ENCODE measurements at regions not wholly inside any gene's neighbourhood (a gene's known extent, or its start where the extent isn't known, plus 50 kb on each side); places are given as distances from the start of the nearest gene placed in this dataset.
A peak's percentile ranks its signal among the peaks of the same experiment; 100 is the strongest.

DNA sequence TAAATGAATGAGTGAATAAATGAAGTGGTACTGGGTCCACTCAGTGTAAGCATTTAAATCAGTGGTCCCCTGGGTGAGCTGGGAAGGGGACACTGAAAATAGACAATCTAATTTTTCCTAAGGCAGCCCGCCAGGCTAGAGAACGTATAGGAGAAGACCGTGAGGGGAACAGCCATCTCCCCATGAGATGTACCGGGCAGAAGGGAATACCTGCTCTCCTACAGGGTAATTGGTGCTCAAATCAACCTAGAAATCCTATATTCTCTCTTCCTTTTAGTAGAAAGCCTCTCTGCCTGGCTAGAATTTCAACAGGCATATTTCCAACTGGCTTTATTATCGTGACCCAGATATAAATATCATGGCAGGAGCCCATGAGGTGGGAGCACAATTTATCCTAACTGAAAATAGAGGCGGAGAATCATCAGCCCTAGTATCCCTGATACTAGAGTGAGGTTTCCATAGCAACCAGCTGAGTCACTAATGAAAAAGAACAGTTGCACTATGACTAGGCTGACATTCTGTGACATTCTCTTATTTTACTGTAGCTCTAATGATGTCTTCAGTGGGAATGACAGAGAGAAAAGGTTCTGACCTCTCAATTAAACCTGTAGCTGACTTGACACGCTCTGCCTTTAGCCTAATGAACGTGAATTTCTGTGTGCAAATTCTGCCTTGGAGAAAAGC, 96.5 kb upstream of the CAST start:
- Histone ChIP-seq H3K9me3 (ENCODE audit: control insufficient read depth in 2 of 3, low read length in 3 of 3) (no peaks in the 10 kb centered on the region), H3K27ac (ENCODE audit: low read depth, low read length) (no peak overlapping the region), H3K4me1 (ENCODE audit: control insufficient read depth in 2 of 2, insufficient read depth in 2 of 2, low read length in 2 of 2) (peaks cover 0 to 3% of the 10 kb centered on the region in 2 donors), H3K36me3 (ENCODE audit: control insufficient read depth in 2 of 3, insufficient read depth in 3 of 3, low read length in 3 of 3) (no peaks in the 10 kb centered on the region), H3K27me3 (ENCODE audit: control insufficient read depth in 2 of 2, insufficient read depth in 2 of 2, low read length in 2 of 2) (no peaks in the 10 kb centered on the region), H3K4me3 (ENCODE audit: low read length) (no peak overlapping the region)
- Mint-ChIP-seq H3K36me3 (no peaks in the 10 kb centered on the region), H3K9me3 (peaks cover 0 to 3% (median 0%) of the 10 kb centered on the region in 11 donors), H3K27me3 (peaks cover 0 to 21% (median 5%) of the 10 kb centered on the region in 5 donors), H3K4me3 (no peak overlapping the region), H3K27ac (no peak overlapping the region), H3K4me1 (peaks cover 4 to 14% (median 9%) of the 10 kb centered on the region in 7 donors)
- intact Hi-C loops (cut with micrococcal nuclease) = no loop called here
- CTCF ChIA-PET = no interaction called here
- ATAC-seq = no peak
- no peak for DNase-seq
- POLR2A ChIA-PET = no interaction called here

DNA sequence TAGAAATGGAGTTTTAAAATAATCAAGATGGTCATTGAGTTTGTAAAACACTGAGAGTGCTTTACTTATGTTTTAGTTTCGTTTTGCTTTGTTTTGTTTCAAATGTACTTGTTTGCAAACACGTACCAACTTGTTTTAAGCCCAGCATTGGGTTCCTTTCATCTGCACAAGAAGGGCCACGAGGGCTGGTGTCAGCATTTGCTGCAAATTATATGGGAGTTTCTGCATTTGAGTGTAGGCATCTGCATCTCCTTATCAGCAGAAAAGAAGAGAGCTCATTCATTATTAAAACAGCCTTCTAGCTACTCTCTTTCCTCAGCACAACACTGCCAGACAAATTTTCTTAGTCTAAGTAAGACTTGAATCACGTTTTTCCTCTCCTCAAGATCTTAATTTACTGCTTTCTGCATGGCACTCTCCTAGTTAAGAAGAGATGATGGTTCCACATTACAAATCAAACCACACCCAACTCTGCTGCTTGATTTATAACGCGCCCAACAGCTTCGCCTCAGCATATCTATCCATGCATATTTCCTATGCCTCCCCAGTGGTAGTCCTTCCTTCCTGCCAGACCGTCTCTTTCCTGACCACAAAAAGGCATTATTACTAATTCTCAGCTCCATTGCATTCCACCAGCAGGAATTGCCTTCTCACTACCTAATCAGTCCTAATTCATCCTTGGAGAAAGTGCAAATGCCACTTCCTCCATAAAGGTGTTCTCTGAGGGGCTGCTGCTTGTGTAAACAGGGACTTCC, 95.2 kb upstream of the CAST start:
- ChIA-PET CTCF (no interaction called here), POLR2A (no interaction called here)
- H3K36me3 Mint-ChIP-seq = no peaks in the 10 kb centered on the region
- H3K27ac Mint-ChIP-seq = no peak overlapping the region
- Histone ChIP-seq H3K27me3 (ENCODE audit: control insufficient read depth in 2 of 2, insufficient read depth in 2 of 2, low read length in 2 of 2) (no peaks in the 10 kb centered on the region), H3K27ac (ENCODE audit: low read depth, low read length) (no peak overlapping the region), H3K4me1 (ENCODE audit: control insufficient read depth in 2 of 2, insufficient read depth in 2 of 2, low read length in 2 of 2) (peaks cover 0 to 3% of the 10 kb centered on the region in 2 donors), H3K4me3 (ENCODE audit: low read length) (no peak overlapping the region), H3K36me3 (ENCODE audit: control insufficient read depth in 2 of 3, insufficient read depth in 3 of 3, low read length in 3 of 3) (no peaks in the 10 kb centered on the region), H3K9me3 (ENCODE audit: control insufficient read depth in 2 of 3, low read length in 3 of 3) (no peaks in the 10 kb centered on the region)
- peak overlapping the region in 2 of 10 donors; percentile 2 to 41 for H3K4me3 Mint-ChIP-seq
- ATAC-seq (no peak), DNase-seq (no peak)
- intact Hi-C loops (cut with micrococcal nuclease) = no loop called here
- H3K9me3 Mint-ChIP-seq = no peaks in the 10 kb centered on the region
- peaks cover 0 to 26% (median 5%) of the 10 kb centered on the region in 5 donors for H3K27me3 Mint-ChIP-seq
- H3K4me1 Mint-ChIP-seq = peaks cover 4 to 14% (median 9%) of the 10 kb centered on the region in 7 donors

GRCh38 chr5:96569332-96569731, 92.8 kb upstream of the CAST start:
- no peaks in the 10 kb centered on the region for H3K36me3 Mint-ChIP-seq
- Histone ChIP-seq H3K27ac (ENCODE audit: low read depth, low read length) (no peak overlapping the region), H3K4me3 (ENCODE audit: low read length) (no peak overlapping the region), H3K9me3 (ENCODE audit: control insufficient read depth in 2 of 3, low read length in 3 of 3) (no peaks in the 10 kb centered on the region), H3K36me3 (ENCODE audit: control insufficient read depth in 2 of 3, insufficient read depth in 3 of 3, low read length in 3 of 3) (no peaks in the 10 kb centered on the region), H3K27me3 (ENCODE audit: control insufficient read depth in 2 of 2, insufficient read depth in 2 of 2, low read length in 2 of 2) (no peaks in the 10 kb centered on the region), H3K4me1 (ENCODE audit: control insufficient read depth in 2 of 2, insufficient read depth in 2 of 2, low read length in 2 of 2) (peaks cover 0 to 3% of the 10 kb centered on the region in 2 donors)
- intact Hi-C loops (cut with micrococcal nuclease) = no loop called here
- ATAC-seq (no peak), DNase-seq (no peak)
- CTCF ChIA-PET = no interaction called here
- H3K27me3 Mint-ChIP-seq = peaks cover 4 to 31% (median 5%) of the 10 kb centered on the region in 5 donors
- H3K9me3 Mint-ChIP-seq = no peaks in the 10 kb centered on the region
- no peak overlapping the region for H3K27ac Mint-ChIP-seq
- peaks cover 4 to 14% (median 9%) of the 10 kb centered on the region in 7 donors for H3K4me1 Mint-ChIP-seq
- H3K4me3 Mint-ChIP-seq = no peak overlapping the region
- POLR2A ChIA-PET = no interaction called here

DNA sequence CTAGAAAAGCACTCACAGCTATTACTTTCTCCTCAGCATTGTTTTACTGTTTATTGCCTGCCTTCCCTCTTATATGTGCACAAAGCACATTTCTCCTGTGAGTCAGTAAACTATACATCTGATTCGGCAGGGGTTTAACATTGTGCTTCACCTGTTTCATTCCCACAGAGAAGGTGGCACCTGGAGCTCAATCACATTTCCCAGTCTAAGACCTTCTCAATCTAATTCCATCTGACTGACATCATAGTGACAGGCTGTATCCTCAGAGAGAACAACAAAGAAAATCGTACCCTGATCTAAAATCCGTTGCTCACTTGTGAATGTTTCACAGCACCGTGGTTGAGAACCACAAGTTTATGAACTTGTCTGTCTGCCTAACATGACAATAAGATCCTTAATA, 92.4 kb upstream of the CAST start:
- Mint-ChIP-seq H3K27me3 (peaks cover 0 to 31% (median 5%) of the 10 kb centered on the region in 5 donors), H3K4me1 (peaks cover 4 to 14% (median 9%) of the 10 kb centered on the region in 7 donors), H3K4me3 (no peak overlapping the region), H3K9me3 (no peaks in the 10 kb centered on the region), H3K27ac (no peak overlapping the region), H3K36me3 (no peaks in the 10 kb centered on the region)
- intact Hi-C loops (cut with micrococcal nuclease) = no loop called here
- no peaks in the 10 kb centered on the region for H3K9me3 ChIP-seq (ENCODE audit: control insufficient read depth in 2 of 3, low read length in 3 of 3)
- no peak overlapping the region for H3K27ac ChIP-seq (ENCODE audit: low read depth, low read length)
- H3K36me3 ChIP-seq (ENCODE audit: control insufficient read depth in 2 of 3, insufficient read depth in 3 of 3, low read length in 3 of 3) = no peaks in the 10 kb centered on the region
- H3K4me3 ChIP-seq (ENCODE audit: low read length) = no peak overlapping the region
- CTCF ChIA-PET = no interaction called here
- ATAC-seq = no peak
- peaks cover 0 to 3% of the 10 kb centered on the region in 2 donors for H3K4me1 ChIP-seq (ENCODE audit: control insufficient read depth in 2 of 2, insufficient read depth in 2 of 2, low read length in 2 of 2)
- POLR2A ChIA-PET = no interaction called here
- H3K27me3 ChIP-seq (ENCODE audit: control insufficient read depth in 2 of 2, insufficient read depth in 2 of 2, low read length in 2 of 2) = no peaks in the 10 kb centered on the region
- no peak for DNase-seq

- Mint-ChIP-seq H3K27ac (no peak overlapping the region), H3K4me3 (no peak overlapping the region), H3K36me3 (no peaks in the 10 kb centered on the region), H3K27me3 (peaks cover 0 to 32% (median 10%) of the 10 kb centered on the region in 5 donors), H3K9me3 (no peaks in the 10 kb centered on the region), H3K4me1 (no peaks in the 10 kb centered on the region)
- intact Hi-C loops (cut with micrococcal nuclease) = no loop called here
- H3K4me1 ChIP-seq (ENCODE audit: control insufficient read depth in 2 of 2, insufficient read depth in 2 of 2, low read length in 2 of 2) = no peaks in the 10 kb centered on the region
- no peak overlapping the region for H3K4me3 ChIP-seq (ENCODE audit: low read length)
- POLR2A ChIA-PET = no interaction called here
- ATAC-seq (no peak), DNase-seq (no peak)
- no peak overlapping the region for H3K27ac ChIP-seq (ENCODE audit: low read depth, low read length)
- H3K9me3 ChIP-seq (ENCODE audit: control insufficient read depth in 2 of 3, low read length in 3 of 3) = no peaks in the 10 kb centered on the region
- CTCF ChIA-PET = no interaction called here
- H3K36me3 ChIP-seq (ENCODE audit: control insufficient read depth in 2 of 3, insufficient read depth in 3 of 3, low read length in 3 of 3) = no peaks in the 10 kb centered on the region
- H3K27me3 ChIP-seq (ENCODE audit: control insufficient read depth in 2 of 2, insufficient read depth in 2 of 2, low read length in 2 of 2) = no peaks in the 10 kb centered on the region
These were observed 89.2 kb upstream of the CAST start for GRCh38 chr5:96572864-96573512.

- DNase-seq (no peak), ATAC-seq (no peak)
- no peaks in the 10 kb centered on the region for H3K9me3 Mint-ChIP-seq
- peaks cover 0 to 36% (median 10%) of the 10 kb centered on the region in 5 donors for H3K27me3 Mint-ChIP-seq
- ChIA-PET CTCF (no interaction called here), POLR2A (no interaction called here)
- Histone ChIP-seq H3K27ac (ENCODE audit: low read depth, low read length) (no peak overlapping the region), H3K4me1 (ENCODE audit: control insufficient read depth in 2 of 2, insufficient read depth in 2 of 2, low read length in 2 of 2) (no peaks in the 10 kb centered on the region), H3K4me3 (ENCODE audit: low read length) (no peak overlapping the region), H3K36me3 (ENCODE audit: control insufficient read depth in 2 of 3, insufficient read depth in 3 of 3, low read length in 3 of 3) (no peaks in the 10 kb centered on the region), H3K9me3 (ENCODE audit: control insufficient read depth in 2 of 3, low read length in 3 of 3) (no peaks in the 10 kb centered on the region), H3K27me3 (ENCODE audit: control insufficient read depth in 2 of 2, insufficient read depth in 2 of 2, low read length in 2 of 2) (no peaks in the 10 kb centered on the region)
- H3K36me3 Mint-ChIP-seq = no peaks in the 10 kb centered on the region
- H3K4me3 Mint-ChIP-seq = no peak overlapping the region
- no peak overlapping the region for H3K27ac Mint-ChIP-seq
- intact Hi-C loops (cut with micrococcal nuclease) = no loop called here
- no peaks in the 10 kb centered on the region for H3K4me1 Mint-ChIP-seq
These were observed 88.7 kb upstream of the CAST start for GRCh38 chr5:96573513-96573894.

Data from naive thymus-derived CD4-positive, alpha-beta T cell (primary cell).